ENCODE measurements at regions not wholly inside any gene's neighbourhood (a gene's known extent, or its start where the extent isn't known, plus 50 kb on each side); places are given as distances from the start of the nearest gene placed in this dataset.

DNA sequence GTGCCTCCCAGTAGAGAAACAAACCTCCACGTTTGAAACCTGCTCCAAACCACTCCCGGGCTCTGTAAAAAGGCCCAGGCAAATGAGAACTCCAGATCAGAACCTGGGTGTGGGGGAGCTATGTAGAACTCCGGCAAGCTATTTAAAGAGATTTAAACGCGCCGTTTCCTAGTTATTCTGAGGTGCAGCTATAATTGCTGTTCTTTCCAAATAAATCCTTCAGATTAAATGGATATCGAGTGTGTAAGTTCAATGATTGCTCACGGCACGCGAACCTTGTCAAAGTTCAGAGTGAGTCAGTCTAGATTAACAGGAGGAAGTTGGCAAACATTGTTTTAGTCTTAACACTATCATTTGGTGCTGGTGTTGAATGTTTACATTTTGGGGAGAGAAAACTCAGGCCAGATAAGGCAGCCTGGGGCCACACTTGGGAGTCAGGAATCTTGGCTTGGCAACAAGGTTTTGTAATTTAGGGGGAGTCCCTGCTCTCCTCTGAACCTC, 92.9 kb upstream of the SALL1 start (continued):
- TF ChIP-seq, protein P1, sequence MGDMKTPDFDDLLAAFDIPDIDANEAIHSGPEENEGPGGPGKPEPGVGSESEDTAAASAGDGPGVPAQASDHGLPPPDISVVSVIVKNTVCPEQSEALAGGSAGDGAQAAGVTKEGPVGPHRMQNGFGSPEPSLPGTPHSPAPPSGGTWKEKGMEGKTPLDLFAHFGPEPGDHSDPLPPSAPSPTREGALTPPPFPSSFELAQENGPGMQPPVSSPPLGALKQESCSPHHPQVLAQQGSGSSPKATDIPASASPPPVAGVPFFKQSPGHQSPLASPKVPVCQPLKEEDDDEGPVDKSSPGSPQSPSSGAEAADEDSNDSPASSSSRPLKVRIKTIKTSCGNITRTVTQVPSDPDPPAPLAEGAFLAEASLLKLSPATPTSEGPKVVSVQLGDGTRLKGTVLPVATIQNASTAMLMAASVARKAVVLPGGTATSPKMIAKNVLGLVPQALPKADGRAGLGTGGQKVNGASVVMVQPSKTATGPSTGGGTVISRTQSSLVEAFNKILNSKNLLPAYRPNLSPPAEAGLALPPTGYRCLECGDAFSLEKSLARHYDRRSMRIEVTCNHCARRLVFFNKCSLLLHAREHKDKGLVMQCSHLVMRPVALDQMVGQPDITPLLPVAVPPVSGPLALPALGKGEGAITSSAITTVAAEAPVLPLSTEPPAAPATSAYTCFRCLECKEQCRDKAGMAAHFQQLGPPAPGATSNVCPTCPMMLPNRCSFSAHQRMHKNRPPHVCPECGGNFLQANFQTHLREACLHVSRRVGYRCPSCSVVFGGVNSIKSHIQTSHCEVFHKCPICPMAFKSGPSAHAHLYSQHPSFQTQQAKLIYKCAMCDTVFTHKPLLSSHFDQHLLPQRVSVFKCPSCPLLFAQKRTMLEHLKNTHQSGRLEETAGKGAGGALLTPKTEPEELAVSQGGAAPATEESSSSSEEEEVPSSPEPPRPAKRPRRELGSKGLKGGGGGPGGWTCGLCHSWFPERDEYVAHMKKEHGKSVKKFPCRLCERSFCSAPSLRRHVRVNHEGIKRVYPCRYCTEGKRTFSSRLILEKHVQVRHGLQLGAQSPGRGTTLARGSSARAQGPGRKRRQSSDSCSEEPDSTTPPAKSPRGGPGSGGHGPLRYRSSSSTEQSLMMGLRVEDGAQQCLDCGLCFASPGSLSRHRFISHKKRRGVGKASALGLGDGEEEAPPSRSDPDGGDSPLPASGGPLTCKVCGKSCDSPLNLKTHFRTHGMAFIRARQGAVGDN (CRISPR knock-in tag; IDR thresholded peaks at IDR 0.05) = no peak
- TF ChIP-seq RAD21 (CRISPR knock-in tag; IDR thresholded peaks at IDR 0.05) = no peak
- TF ChIP-seq, protein P2, sequence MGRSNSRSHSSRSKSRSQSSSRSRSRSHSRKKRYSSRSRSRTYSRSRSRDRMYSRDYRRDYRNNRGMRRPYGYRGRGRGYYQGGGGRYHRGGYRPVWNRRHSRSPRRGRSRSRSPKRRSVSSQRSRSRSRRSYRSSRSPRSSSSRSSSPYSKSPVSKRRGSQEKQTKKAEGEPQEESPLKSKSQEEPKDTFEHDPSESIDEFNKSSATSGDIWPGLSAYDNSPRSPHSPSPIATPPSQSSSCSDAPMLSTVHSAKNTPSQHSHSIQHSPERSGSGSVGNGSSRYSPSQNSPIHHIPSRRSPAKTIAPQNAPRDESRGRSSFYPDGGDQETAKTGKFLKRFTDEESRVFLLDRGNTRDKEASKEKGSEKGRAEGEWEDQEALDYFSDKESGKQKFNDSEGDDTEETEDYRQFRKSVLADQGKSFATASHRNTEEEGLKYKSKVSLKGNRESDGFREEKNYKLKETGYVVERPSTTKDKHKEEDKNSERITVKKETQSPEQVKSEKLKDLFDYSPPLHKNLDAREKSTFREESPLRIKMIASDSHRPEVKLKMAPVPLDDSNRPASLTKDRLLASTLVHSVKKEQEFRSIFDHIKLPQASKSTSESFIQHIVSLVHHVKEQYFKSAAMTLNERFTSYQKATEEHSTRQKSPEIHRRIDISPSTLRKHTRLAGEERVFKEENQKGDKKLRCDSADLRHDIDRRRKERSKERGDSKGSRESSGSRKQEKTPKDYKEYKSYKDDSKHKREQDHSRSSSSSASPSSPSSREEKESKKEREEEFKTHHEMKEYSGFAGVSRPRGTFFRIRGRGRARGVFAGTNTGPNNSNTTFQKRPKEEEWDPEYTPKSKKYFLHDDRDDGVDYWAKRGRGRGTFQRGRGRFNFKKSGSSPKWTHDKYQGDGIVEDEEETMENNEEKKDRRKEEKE (IDR thresholded peaks at IDR 0.05) = no peak
- no peak for TF ChIP-seq SP4 (CRISPR knock-in tag; IDR thresholded peaks at IDR 0.05)
- TF ChIP-seq RFX1 (IDR thresholded peaks at IDR 0.05) = no peak

DNA sequence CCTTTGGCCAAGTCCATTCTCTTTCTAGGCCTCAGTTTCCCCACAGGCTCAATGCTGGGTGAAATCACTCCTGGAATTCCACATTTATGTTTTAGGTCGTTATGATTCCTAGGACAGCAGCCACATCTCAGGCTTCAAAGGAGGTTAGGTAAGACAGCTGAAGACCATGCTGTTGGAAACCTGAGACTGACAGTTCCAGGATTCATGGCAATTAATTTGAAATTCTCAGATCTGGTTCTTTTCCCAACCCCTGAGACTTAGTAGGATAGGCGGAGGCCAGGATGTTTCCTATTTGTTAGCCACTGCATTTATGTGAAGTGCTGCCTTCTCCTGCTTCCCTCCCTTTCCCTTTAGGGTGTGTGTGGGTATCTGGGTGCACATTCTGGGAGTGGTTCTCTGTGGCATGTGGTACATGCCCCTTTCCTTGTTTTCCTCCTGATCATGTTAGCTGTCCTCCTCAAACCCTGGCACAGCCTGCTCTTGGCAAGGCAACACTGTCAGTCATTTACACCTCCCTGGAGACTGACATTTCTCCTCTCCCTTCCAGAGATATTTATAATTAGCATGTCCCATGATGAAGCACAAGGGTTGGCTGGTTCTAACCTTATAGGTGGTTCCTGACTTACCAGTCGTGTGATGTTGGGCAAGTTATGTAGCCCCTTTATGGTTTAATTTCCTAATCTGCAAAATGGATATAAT, 91.4 kb upstream of the SALL1 start:
- peaks cover 39% of the 10 kb centered on the region for H3K4me1 ChIP-seq (ENCODE audit: insufficient read depth, low read length)
- H3K4me2 ChIP-seq (ENCODE audit: low read depth, low read length) = no peak overlapping the region
- BruUV-seq (replicated peaks) = no TSS peak
- ATAC-seq (no peak), DNase-seq (ENCODE audit: low spot score) (no peak), FAIRE-seq (no peak)
- no peaks in the 10 kb centered on the region for H3K36me3 ChIP-seq (replicated peaks in 1 of 2; ENCODE audit: control insufficient read depth in 1 of 2, insufficient read depth in 2 of 2, low read length in 2 of 2)
- no peaks in the 10 kb centered on the region for H3K79me2 ChIP-seq (ENCODE audit: insufficient read depth, low read length)
- WGBS (ENCODE audit: low lambda C conversion rate) = 64% methylated on average over 3 of the region's 3 CpGs
- intact Hi-C loops (cut with micrococcal nuclease; ENCODE audit: unreplicated experiment) (no loop called here), in situ Hi-C loops (cut with HindIII; ENCODE audit: extremely low pct_ligation_motif_present, low pct_unique_long_range_greater_than_20kb) (no loop called here)
- no peak overlapping the region for H3K4me3 ChIP-seq (replicated peaks in 1 of 3; ENCODE audit: insufficient read depth in 1 of 3, low read depth in 2 of 3, low read length in 3 of 3)
- H3K27me3 ChIP-seq (ENCODE audit: control insufficient read depth in 1 of 2, insufficient read depth in 2 of 2, low read length in 2 of 2) = peaks cover 0 to 29% of the 10 kb centered on the region in 2 experiments; a peak in 4 of 5 replicates
- no peaks in the 10 kb centered on the region for H3K9me3 ChIP-seq (ENCODE audit: low read length)
- no peak overlapping the region for H3K27ac ChIP-seq (ENCODE audit: extremely low read length, insufficient read depth, low read length)
- no peak overlapping the region for H2AFZ ChIP-seq (ENCODE audit: low read length)
- CTCF ChIA-PET (ENCODE audit: low intra/inter-chr PET ratio, low total read pairs) = no interaction called here
- POLR2A ChIA-PET = no interaction called here
- no peak overlapping the region for H3K9ac ChIP-seq (ENCODE audit: insufficient read depth, low read depth, low read length)
- H4K20me1 ChIP-seq (ENCODE audit: insufficient read depth, low read length) = no peaks in the 10 kb centered on the region
- no peak for TF ChIP-seq NFE2L2 (IDR thresholded peaks at IDR 0.05; ENCODE audit: low read length)
- no peak for TF ChIP-seq IKZF1 (IDR thresholded peaks at IDR 0.05)
- TF ChIP-seq PAX8 (CRISPR knock-in tag; IDR thresholded peaks at IDR 0.05; ENCODE audit: borderline replicate concordance) = no peak
- TF ChIP-seq, protein P3, sequence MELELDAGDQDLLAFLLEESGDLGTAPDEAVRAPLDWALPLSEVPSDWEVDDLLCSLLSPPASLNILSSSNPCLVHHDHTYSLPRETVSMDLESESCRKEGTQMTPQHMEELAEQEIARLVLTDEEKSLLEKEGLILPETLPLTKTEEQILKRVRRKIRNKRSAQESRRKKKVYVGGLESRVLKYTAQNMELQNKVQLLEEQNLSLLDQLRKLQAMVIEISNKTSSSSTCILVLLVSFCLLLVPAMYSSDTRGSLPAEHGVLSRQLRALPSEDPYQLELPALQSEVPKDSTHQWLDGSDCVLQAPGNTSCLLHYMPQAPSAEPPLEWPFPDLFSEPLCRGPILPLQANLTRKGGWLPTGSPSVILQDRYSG (CRISPR knock-in tag; IDR thresholded peaks at IDR 0.05) = no peak
- no peak for TF ChIP-seq MEIS2 (CRISPR knock-in tag; IDR thresholded peaks at IDR 0.05)
- TF ChIP-seq ZNF761 (CRISPR knock-in tag; conservative IDR thresholded peaks at IDR 0.05) = no peak
- TF ChIP-seq, protein P4, sequence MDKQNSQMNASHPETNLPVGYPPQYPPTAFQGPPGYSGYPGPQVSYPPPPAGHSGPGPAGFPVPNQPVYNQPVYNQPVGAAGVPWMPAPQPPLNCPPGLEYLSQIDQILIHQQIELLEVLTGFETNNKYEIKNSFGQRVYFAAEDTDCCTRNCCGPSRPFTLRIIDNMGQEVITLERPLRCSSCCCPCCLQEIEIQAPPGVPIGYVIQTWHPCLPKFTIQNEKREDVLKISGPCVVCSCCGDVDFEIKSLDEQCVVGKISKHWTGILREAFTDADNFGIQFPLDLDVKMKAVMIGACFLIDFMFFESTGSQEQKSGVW (CRISPR knock-in tag; IDR thresholded peaks at IDR 0.05; ENCODE audit: borderline replicate concordance) = no peak
- no peak for TF ChIP-seq ZNF607 (CRISPR knock-in tag; IDR thresholded peaks at IDR 0.05; ENCODE audit: borderline replicate concordance)
- no peak for TF ChIP-seq CEBPG (CRISPR knock-in tag; IDR thresholded peaks at IDR 0.05)
- no peak for TF ChIP-seq KMT2B (CRISPR knock-in tag; IDR thresholded peaks at IDR 0.05)
- no peak for TF ChIP-seq DNMT1 (CRISPR knock-in tag; IDR thresholded peaks at IDR 0.05)
